Psoas muscle (tissue), 7 donors: ENCODE measurements at regions not wholly inside any gene's neighbourhood (a gene's known extent, or its start where the extent isn't known, plus 50 kb on each side); places are given as distances from the start of the nearest gene placed in this dataset.

Source experiments
- ATAC-seq, 4 donors: fragments of 200-7000 bp; cut with Tn5 transposase; one replicate each; pipeline ENCODE4 v1.9.1; 2020; ENCODE audit warnings: moderate library complexity in 3 of 4, mild to moderate bottlenecking in 2 of 4
- DNase-seq, 2 donors: peaks; one replicate each; pipeline ENCODE4 v3.0.0-alpha.2; 2020
- H3K27ac ChIP-seq: fragments of 200-600 bp; one replicate; pipeline ENCODE4 v1.8.0; 2022
- H3K27me3 ChIP-seq, 3 donors: fragments of 200-600 bp in 1 of 3; one replicate each; pipeline versions ENCODE4 v1.6.1 to v1.8.0; 2013 to 2022; ENCODE audit warnings: low read length in 2 of 3, mild to moderate bottlenecking in 2 of 3, moderate library complexity in 1 of 3; ENCODE audit not compliant: insufficient read depth in 3 of 3
- H3K36me3 ChIP-seq, 2 donors: fragments of 200-600 bp in 1 of 2; one replicate each; pipeline versions ENCODE4 v1.6.1 to v1.8.0; 2013 to 2022; ENCODE audit warnings: low read depth in 1 of 2, mild to moderate bottlenecking in 1 of 2, moderate library complexity in 1 of 2; ENCODE audit not compliant: insufficient read depth in 1 of 2
- H3K4me1 ChIP-seq: fragments of 200-600 bp; one replicate; pipeline ENCODE4 v1.8.0; 2022
- H3K4me3 ChIP-seq: fragments of 200-600 bp; one replicate; pipeline ENCODE4 v1.8.0; 2022; ENCODE audit warnings: mild to moderate bottlenecking
- H3K9me3 ChIP-seq: fragments of 200-600 bp; one replicate; pipeline ENCODE4 v1.8.0; 2022
- WGBS, 3 donors: extraction: QIAGEN DNeasy Blood & Tissue Kit; methylation state at CpG; one replicate each; pipeline versions ENCODE4 v1.1.6 to v1.1.7; 2013; 5-methylcytosine and 5-hydroxymethylcytosine counted together
- intact Hi-C, 2 donors: fragments of 100-400 bp; cut with DNase I; formaldehyde crosslinking; loops; one replicate each; pipeline versions ENCODE4 v1.11.0 to v1.14.2; 2022
- TF ChIP-seq, protein P1 (sequence below): fragments of 200-600 bp; IDR thresholded peaks from one replicate; pipeline ENCODE4 v1.8.0; 2022; ENCODE audit warnings: antibody characterized with exemption
- donor health status: healthy with polysubstance abuse.
- donor health status: DM: no; HTN: no; CAD: no; lungs with moderate emphysema.
- donor health status: Bipolar disorder and iron deficiency.
- donor health status: healthy.
- donor health status: DM: yes; HTN: yes; CAD: no.
- donor health status: DM: no; HTN: no; CAD: no.
- donor health status: DM: yes; HTN: yes; CAD: no.

DNA sequence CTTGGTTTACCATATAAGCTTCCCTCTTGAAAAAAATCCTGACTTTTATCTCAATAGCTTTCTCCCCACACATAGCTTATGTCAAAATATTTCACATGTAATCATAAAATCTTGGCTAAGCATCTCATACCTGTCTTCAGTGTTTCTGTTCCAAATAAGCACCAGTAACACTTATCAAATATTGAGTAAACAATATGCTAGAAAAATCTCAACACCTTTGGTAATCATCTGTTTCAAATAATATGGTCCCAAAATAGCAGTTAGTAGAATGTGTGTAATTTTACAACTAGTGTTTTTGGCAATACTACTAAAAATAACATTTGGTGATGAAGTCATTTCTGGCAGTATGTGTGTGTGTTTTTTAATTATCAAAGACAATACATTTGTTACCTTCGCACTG lies 2138.2 kb downstream of the PCDH7 start:
- H3K4me3 ChIP-seq, result no peak overlapping the region
- no peaks in the 10 kb centered on the region for H3K4me1 ChIP-seq
- 77 to 88% (median 78%) methylated on average over 1 of the region's 1 CpG for WGBS, 3 donors
- no peak overlapping the region for H3K27ac ChIP-seq
- no peak for ATAC-seq
- no peaks in the 10 kb centered on the region for H3K27me3 ChIP-seq
- TF ChIP-seq, protein P1, sequence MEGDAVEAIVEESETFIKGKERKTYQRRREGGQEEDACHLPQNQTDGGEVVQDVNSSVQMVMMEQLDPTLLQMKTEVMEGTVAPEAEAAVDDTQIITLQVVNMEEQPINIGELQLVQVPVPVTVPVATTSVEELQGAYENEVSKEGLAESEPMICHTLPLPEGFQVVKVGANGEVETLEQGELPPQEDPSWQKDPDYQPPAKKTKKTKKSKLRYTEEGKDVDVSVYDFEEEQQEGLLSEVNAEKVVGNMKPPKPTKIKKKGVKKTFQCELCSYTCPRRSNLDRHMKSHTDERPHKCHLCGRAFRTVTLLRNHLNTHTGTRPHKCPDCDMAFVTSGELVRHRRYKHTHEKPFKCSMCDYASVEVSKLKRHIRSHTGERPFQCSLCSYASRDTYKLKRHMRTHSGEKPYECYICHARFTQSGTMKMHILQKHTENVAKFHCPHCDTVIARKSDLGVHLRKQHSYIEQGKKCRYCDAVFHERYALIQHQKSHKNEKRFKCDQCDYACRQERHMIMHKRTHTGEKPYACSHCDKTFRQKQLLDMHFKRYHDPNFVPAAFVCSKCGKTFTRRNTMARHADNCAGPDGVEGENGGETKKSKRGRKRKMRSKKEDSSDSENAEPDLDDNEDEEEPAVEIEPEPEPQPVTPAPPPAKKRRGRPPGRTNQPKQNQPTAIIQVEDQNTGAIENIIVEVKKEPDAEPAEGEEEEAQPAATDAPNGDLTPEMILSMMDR, result no peak
- DNase-seq, result no peak
- H3K9me3 ChIP-seq, result no peaks in the 10 kb centered on the region
- intact Hi-C loops, result no loop called here
- H3K36me3 ChIP-seq, result no peaks in the 10 kb centered on the region

DNA sequence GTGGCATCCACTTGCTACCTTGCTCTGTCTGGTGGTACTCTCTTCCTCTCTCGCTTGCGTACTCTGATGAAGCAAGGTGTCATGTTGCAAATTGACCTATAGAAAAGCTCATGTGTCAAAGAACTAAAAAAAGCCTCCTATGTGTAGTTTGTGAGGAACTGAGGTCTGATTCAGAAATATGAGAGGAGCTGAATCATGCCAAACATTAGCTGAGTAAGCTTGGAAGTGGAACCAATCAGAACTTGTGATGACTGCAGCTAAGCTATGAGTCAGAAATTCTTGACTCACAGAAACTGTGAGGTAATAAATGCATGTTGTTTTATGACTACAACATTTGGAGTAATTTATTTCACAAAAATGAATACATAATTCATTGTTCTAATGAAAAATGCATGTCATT lies 2138.8 kb downstream of the PCDH7 start:
- ATAC-seq (no peak), DNase-seq (no peak)
- Histone ChIP-seq H3K9me3 (no peaks in the 10 kb centered on the region), H3K4me3 (no peak overlapping the region), H3K27me3 (no peaks in the 10 kb centered on the region), H3K4me1 (no peaks in the 10 kb centered on the region), H3K27ac (no peak overlapping the region), H3K36me3 (no peaks in the 10 kb centered on the region)
- TF ChIP-seq, protein P1, result no peak
- intact Hi-C loops, result no loop called here
- WGBS, 3 donors, result 41 to 54% (median 52%) methylated on average over 2 of the region's 2 CpGs

DNA sequence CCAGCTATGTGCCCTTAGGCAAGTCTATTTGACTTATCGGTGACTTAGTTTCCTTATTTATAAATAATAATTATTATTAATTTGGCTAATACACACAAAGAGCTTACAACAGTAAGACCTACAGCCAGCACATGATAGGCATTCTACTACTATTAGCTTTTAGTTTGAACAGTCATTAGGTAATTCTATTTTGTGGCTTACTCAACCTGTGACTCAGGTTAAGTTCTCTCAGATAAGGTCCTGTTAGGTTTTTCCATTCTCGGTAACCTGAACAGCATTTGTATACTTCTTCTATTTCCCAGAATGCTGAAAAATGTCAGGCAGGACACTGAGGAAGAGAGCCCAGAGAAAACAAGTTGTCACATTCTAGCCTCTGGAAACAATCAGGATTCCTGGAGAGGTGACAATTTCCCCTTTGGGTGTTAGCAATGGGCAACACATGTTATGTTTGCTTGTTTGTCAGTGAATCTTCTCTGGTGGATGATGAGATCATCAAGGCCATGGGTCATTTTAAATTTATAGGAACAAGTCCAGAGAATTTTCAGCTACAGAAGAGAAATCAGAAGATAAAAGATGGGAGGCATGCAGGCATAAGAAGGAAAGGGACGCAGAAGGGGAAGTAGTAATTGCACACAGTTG lies 2144.7 kb downstream of the PCDH7 start:
- no peak for ATAC-seq
- intact Hi-C loops, result no loop called here
- H3K4me3 ChIP-seq, result no peak overlapping the region
- H3K27me3 ChIP-seq, result no peaks in the 10 kb centered on the region
- no peak for DNase-seq
- WGBS, 3 donors, result 84 to 88% (median 86%) methylated on average over 3 of the region's 3 CpGs
- H3K36me3 ChIP-seq, result no peaks in the 10 kb centered on the region
- no peak overlapping the region for H3K27ac ChIP-seq
- TF ChIP-seq, protein P1, result no peak
- H3K4me1 ChIP-seq, result no peaks in the 10 kb centered on the region
- H3K9me3 ChIP-seq, result no peaks in the 10 kb centered on the region

DNA sequence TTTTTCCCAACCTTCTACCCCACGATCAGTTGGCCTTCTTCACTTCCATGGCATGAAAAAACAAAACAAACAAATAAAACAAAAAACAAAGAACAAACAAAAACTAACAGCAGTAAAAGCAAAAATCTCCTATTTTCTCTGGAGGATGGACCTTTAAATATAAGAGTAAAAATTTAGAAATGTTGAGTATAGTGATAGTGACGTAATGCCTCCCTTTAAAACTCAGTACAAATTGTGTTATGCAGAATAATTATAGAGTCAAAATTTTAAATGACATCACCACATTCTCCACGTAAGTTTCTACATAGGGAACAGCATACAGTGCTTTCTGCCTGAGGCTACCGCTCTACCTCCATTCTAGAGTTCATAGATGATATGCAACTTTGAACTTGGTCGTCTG lies 2156.4 kb downstream of the PCDH7 start:
- TF ChIP-seq, protein P1, result no peak
- 83 to 85% (median 84%) methylated on average over 5 of the region's 5 CpGs for WGBS, 3 donors
- no peak overlapping the region for H3K27ac ChIP-seq
- intact Hi-C loops, result no loop called here
- no peaks in the 10 kb centered on the region for H3K36me3 ChIP-seq
- ATAC-seq (no peak), DNase-seq (no peak)
- H3K27me3 ChIP-seq, result no peaks in the 10 kb centered on the region
- H3K9me3 ChIP-seq, result no peaks in the 10 kb centered on the region
- no peak overlapping the region for H3K4me3 ChIP-seq
- H3K4me1 ChIP-seq, result no peaks in the 10 kb centered on the region

DNA sequence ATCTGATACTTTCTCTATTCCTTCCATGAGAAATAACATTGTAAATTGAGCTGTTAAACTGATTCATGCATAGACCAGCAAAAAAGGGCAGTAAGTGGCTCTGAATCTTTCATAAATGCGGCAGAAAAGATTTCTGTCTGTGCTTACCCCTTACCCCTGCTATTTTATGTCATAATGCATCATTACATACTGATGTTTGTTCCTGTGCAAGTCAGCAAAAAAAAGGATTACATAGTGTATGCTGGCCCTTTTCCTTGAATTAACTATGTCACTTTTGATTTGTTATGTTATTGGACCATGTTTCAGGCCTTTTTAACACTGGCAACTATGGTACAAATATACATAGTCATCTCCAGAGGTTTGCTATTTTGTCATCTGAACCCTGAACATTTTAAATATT lies 2159.7 kb downstream of the PCDH7 start:
- TF ChIP-seq, protein P1, result no peak
- 69 to 82% (median 71%) methylated on average over 1 of the region's 1 CpG for WGBS, 3 donors
- no peaks in the 10 kb centered on the region for H3K36me3 ChIP-seq
- ATAC-seq (no peak), DNase-seq (no peak)
- H3K9me3 ChIP-seq, result no peaks in the 10 kb centered on the region
- no peak overlapping the region for H3K4me3 ChIP-seq
- no peaks in the 10 kb centered on the region for H3K4me1 ChIP-seq
- no peak overlapping the region for H3K27ac ChIP-seq
- no peaks in the 10 kb centered on the region for H3K27me3 ChIP-seq
- intact Hi-C loops, result no loop called here
